GM21447 (cell line): ENCODE measurements at regions not wholly inside any gene's neighbourhood (a gene's known extent, or its start where the extent isn't known, plus 50 kb on each side); places are given as distances from the start of the nearest gene placed in this dataset.

Experiments
- ATAC-seq: cut with Tn5 transposase; IDR thresholded peaks from one replicate; pipeline ENCODE4 v1.9.1; 2021; ENCODE audit not compliant: unreplicated experiment

- no peak for ATAC-seq
Measured at GRCh38 chr2:118301248-118301647, 213.0 kb downstream of the INSIG2 start.

DNA sequence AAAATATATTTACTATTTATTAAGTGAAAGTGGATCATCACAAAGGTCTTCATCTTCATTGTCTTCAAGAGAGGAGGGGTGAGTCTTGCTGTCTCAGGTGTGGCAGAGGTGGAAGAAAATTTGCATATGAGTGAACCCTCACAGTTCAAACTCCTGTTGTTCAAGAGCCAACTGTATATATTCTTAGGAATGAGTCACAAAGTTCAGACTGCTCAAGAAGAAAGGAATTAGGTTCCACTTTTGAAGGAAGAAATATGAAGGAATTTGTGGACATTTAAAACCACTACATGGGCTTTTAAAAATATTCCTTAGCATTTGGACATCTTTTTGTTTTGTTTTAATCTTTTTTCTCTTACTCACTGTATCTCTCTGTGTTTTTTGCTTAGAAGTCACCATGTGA lies 212.6 kb downstream of the INSIG2 start:
- ATAC-seq, result no peak

DNA sequence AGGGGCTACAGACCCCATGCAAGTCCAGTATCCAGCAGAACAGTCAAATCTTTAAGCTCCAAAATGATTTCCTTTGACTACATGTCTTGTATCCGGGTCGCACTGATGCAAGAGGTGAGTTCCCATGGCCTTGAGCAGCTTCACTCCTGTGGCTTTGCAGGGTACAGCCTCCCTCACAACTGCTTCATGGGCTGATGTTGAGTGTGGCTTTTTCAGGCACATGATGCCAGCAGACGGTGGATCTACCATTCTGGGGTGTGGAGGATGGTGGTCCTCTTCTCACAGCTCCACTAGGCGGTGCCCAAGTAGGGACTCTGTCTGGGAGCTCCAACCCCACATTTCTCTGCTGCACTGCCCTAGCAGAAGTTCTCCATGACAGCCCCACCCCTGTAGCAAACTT lies 208.4 kb downstream of the INSIG2 start:
- no peak for ATAC-seq

GRCh38 chr2:118295592-118296390 lies 207.5 kb downstream of the INSIG2 start:
- no peak for ATAC-seq

GRCh38 chr2:118294063-118294462 lies 205.8 kb downstream of the INSIG2 start:
- no peak for ATAC-seq

DNA sequence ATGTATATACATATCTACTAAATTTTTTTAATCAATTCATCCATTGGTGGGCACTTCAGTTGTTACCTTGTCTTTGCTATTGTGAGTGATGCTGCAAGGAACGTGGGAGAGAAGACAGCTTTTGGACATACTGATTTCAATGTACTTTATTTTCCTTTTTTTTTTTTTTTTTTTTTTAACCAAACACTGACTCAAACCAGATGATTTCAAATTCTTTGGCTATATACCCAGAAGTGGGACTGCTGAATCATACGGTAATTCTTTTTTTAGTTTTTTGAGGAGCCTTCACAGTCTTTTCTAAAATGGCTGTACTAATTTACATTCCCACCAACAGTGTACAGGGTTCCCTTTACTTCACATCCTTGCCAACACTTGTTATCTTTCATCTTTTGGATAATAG lies 204.7 kb downstream of the INSIG2 start:
- ATAC-seq, result no peak

GRCh38 chr2:118291251-118291880 lies 203.1 kb downstream of the INSIG2 start:
- ATAC-seq, result no peak

DNA sequence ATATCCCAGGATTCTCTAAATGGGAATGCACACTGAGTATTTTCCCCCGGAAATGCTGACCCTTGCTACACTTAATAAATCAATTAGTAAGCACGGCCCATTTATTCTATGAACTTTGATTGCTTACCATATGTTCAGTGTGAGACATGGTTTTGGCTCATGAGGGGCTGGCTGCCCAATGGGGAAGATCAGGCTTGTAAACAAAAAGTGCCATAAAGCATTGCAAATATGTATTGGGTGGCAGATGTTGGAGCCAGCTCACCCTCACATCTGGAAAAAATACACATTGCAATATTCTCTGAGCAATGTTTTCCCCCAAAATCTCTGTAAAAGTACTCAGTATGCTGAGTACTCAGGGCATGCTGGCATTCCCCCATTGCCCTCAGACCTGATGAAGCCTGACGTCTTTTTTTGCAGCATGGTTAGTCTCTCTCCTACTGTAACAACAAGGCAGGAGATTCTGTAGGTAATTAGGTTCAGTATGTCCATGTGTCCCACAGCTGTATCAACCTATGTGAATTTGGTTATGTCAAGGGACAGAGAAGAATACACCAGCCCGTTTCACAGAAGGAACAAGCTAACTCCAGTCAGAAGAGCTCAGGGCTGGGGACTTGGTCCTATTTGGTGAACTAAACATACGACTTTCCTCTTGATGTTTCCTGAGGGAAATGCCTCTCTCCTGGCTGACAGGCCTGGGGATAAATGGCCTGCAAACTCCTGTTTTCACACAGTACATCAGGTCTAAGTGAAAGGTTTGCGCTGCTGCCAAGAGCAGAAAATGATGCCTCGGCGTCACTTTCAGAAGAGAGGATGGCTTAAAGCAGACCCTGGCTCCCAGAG lies 202.4 kb downstream of the INSIG2 start:
- no peak for ATAC-seq

GRCh38 chr2:118279005-118279404 lies 190.7 kb downstream of the INSIG2 start:
- no peak for ATAC-seq

- no peak for ATAC-seq
Measured at GRCh38 chr2:118278046-118278445, 189.8 kb downstream of the INSIG2 start.

DNA sequence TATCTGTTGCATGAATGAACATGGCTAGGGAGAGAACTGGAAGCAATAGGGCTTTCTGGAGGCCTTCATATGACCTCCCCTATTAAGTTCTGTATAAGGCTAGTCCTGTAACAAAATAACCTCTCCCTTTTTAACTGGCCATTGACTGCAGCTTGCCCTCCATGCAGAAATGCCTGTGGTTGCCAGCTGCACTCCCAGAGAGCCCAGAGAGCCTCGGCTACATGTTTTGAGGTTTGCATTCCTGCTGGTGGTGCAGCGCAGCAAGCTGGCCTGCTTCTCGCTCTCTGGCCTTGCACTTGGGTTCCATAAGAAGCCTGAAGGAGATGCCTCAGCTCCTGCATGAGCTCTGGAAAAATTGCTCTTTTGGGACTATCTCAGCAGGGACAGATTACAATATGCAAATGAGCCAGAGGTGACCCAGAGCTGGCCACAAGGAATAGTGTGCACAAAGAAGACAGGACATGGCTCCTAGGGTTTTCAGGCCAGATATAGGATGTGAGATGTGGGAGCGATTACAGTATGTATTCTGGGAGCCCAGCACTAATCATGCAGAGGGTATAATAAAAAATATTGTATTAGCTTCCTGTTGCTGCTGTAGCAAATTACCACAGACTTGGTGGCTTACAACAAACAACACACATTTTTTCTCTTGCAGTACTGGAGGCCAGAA lies 186.7 kb downstream of the INSIG2 start:
- ATAC-seq, result no peak

GRCh38 chr2:118272391-118272790 lies 184.1 kb downstream of the INSIG2 start:
- no peak for ATAC-seq

GRCh38 chr2:118269408-118270051 lies 181.3 kb downstream of the INSIG2 start:
- no peak for ATAC-seq

GRCh38 chr2:118268268-118268667 lies 180.0 kb downstream of the INSIG2 start:
- no peak for ATAC-seq

DNA sequence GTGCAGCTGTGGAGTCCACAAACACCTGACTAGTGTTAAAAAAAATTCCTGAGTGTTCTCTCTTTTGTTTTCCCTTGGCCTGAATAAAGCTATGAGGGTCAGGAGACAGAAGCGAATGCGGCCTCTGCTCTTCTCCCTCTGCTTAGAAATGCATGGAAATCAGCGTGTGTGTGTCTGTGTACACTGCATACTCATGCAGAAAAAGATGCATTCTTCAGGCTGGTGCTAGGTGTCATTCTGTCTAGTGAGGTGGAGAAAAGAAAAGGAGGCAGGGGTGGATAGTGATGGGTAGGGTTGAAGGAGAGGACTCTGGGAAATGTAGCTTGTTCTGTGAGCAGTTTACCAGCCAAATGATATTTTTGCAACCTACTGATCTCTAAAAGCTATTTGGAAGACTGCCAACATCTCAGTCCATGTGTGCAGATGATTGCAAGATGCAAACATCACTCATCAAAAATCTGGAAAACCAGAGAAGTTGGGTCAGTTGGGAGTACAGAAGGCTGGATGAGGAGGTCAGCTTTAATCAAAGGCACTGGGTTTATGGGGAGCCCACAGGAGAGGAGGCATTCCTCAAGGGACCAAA lies 177.7 kb downstream of the INSIG2 start:
- no peak for ATAC-seq

DNA sequence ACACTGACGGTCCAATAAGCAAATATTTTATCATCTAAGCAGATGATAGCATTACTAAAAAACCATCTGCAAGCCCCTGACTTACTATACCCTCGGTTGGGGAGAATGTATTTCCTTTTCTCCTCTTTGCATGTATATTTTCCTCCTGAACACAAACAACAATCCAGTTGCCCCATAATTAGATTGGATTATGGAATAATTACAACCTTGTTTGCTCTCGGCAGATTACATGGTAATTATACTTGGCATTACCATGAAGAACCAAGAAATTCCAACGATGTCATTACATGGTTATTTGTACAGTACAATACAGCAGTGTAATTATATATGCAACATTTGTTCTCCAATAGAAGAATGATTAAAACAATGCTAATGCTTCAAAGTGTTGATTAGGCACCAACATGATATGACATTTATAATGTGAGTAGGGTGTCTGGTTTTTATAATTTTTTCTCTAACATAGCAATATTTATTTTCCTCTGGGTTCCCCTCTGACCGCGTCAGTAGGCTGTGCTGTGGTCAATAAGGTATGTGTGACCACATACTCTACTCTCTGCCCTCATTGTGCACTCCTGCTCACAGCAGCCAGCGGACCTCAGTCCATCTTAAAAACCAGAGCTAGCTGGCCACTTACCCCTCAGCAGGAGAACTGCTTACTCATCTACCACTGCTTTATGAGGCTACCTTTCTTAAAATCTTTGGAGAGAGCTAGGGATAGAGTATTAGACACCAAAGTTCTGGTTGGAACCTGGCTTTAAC lies 176.1 kb downstream of the INSIG2 start:
- no peak for ATAC-seq

DNA sequence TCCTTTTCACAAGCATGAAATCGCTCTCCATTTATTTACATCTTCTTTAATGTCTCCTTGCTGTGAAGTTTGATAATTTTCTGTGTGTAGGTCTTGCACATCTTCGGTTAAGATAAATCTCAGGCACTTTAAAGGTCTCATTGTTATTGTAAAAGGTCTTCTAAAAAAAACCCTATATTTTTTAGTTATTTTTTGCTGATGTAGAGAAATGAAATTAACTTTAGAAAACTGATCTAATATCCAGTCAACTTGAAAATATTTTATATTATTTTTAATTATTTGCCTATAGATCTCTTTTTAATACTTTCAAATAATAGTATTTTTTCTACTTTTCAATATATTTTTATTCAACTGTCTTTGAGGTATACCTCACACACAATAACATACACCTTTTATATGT lies 169.4 kb downstream of the INSIG2 start:
- ATAC-seq, result no peak

DNA sequence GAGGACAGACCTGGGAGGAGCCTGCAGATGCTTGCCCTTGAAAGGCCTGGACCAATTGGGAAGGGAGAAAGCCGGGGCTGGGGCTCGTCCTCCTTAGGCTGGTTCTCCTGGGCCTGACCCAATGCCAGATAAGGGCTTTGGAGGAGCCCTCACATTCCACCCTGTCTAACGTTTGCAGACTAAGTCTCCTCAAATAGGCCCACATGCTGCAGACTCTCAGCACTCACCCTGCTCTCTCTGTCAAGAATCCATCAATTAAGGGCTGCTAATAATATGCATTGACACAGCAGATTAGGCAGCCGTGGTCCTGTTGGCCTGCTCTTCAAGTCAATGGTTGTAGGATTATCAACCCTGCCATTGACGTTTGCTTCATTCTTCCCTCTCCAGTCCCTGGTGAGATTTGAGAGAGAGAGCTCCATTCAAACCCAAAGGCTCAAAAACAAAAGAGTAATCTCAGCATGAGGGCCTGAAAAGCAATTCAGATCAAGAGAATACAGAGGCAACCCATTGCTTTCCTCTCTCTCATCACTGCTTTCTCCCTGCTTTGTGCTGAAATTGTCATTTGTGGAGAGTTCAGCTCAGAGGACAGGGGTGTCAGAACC lies 167.6 kb downstream of the INSIG2 start:
- ATAC-seq, result no peak

DNA sequence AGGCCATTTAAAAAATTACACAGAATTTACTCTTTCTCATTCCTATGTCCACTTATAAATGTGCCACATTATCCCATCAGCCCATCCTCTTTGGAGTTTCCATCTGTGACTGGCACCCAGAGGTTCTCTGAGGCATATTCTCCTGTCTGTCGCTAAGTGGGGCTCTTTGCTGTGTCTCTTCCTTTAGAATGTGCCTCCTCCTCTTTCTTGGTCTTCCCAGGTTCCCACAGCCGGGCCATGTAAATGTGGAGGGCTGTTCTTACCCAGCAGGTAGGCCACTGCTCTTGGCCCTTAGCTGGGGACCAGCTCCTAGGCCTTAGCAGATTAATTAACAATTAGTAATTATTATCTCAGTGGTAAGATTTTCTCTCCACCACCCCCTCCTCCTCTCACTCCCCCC lies 167.0 kb downstream of the INSIG2 start:
- no peak for ATAC-seq
